Suprapubic skin (tissue), 4 donors: ENCODE measurements at regions not wholly inside any gene's neighbourhood (a gene's known extent, or its start where the extent isn't known, plus 50 kb on each side); places are given as distances from the start of the nearest gene placed in this dataset.
"Not testable (repeated sequence)": the region's sequence is repeated elsewhere in the genome, so short reads cannot be mapped to it uniquely, and the experiment has no call there.

Experiments used
- EP300 ChIP-seq: sonication (generic); formaldehyde crosslinking; IDR thresholded peaks from one replicate; pipeline ENCODE4 v1.6.1; 2017; ENCODE audit warnings: antibody characterized with exemption
- POLR2A ChIP-seq, 2 donors: fragments of 450-650 bp; IDR thresholded peaks; one replicate each; pipeline ENCODE4 v1.6.1; 2017; ENCODE audit warnings: antibody characterized with exemption in 2 of 2, mild to moderate bottlenecking in 2 of 2, moderate library complexity in 2 of 2
- POLR2AphosphoS5 ChIP-seq, 3 donors: sonication (generic); formaldehyde crosslinking; IDR thresholded peaks; one replicate each; pipeline ENCODE4 v1.6.1; 2017; ENCODE audit warnings: antibody characterized with exemption in 3 of 3
- TF ChIP-seq, protein P1 (sequence below), 2 donors: fragments of 200-600 bp in 1 of 2; fragments of 450-650 bp in 1 of 2; sonication (generic) in 1 of 2; IDR thresholded peaks; one replicate each; pipeline ENCODE4 v1.5.1; 2016 to 2019; ENCODE audit warnings: antibody characterized with exemption in 2 of 2, mild to moderate bottlenecking in 1 of 2, moderate library complexity in 1 of 2

DNA sequence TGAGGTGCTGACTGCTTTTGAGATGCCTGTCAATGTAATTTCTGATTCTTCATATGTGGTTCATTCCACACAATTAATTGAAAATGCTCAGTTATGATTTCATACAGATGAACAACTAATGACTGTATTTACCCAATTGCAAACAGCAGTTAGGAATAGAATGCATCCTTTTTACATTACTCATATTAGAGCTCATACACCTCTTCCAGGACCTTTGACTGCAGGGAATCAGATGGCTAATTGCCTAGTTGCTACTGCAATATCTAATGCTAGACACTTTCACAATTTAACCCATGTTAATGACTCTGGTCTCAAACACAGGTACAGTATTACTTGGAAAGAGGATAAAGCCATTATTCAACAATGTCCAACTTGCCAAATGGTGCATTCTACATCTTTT lies 141.9 kb upstream of the ZNF91 start:
- TF ChIP-seq EP300; POLR2A (IDR thresholded peaks at IDR 0.05); POLR2AphosphoS5 (IDR thresholded peaks at IDR 0.05): not testable (repeated sequence)
- TF ChIP-seq, protein P1, sequence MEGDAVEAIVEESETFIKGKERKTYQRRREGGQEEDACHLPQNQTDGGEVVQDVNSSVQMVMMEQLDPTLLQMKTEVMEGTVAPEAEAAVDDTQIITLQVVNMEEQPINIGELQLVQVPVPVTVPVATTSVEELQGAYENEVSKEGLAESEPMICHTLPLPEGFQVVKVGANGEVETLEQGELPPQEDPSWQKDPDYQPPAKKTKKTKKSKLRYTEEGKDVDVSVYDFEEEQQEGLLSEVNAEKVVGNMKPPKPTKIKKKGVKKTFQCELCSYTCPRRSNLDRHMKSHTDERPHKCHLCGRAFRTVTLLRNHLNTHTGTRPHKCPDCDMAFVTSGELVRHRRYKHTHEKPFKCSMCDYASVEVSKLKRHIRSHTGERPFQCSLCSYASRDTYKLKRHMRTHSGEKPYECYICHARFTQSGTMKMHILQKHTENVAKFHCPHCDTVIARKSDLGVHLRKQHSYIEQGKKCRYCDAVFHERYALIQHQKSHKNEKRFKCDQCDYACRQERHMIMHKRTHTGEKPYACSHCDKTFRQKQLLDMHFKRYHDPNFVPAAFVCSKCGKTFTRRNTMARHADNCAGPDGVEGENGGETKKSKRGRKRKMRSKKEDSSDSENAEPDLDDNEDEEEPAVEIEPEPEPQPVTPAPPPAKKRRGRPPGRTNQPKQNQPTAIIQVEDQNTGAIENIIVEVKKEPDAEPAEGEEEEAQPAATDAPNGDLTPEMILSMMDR (IDR thresholded peaks at IDR 0.05): not testable (repeated sequence)
